ENCODE measurements at regions not wholly inside any gene's neighbourhood (a gene's known extent, or its start where the extent isn't known, plus 50 kb on each side); places are given as distances from the start of the nearest gene placed in this dataset.

DNA sequence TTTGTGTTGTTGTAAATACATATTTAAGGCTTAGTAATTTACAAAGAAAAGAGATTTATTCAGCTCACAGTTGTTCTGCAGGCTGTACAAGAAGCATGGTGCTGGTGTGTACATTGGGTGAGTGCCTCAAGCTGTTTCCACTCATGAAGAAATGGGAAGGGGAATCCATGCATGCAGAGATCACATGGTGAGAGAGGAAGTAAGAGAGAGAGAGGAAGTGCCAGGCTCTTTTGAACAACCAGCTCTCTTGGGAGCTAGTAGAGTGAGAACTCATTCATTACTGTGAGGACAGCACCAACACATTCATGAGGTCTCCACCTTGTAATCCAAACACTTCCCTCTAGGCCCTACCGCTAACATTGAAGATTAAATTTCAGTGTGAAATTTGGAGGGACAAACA lies 909.2 kb downstream of the NSUN3 start:
- TF ChIP-seq FOXA1 (IDR thresholded peaks at IDR 0.05) (no peak), FOXM1 (IDR thresholded peaks at IDR 0.05; ENCODE audit: borderline replicate concordance) (no peak), SUZ12 (IDR thresholded peaks at IDR 0.05) (no peak), ZNF384 (IDR thresholded peaks at IDR 0.05) (no peak), CTBP1 (IDR thresholded peaks at IDR 0.05; ENCODE audit: borderline replicate concordance) (no peak), ELF4 (IDR thresholded peaks at IDR 0.05) (no peak), ARNT (IDR thresholded peaks at IDR 0.05) (no peak), BHLHE40 (IDR thresholded peaks at IDR 0.05; ENCODE audit: borderline replicate concordance) (no peak), TARDBP (IDR thresholded peaks at IDR 0.05) (no peak), SP1 (IDR thresholded peaks at IDR 0.05) (no peak), FOXK2 (IDR thresholded peaks at IDR 0.05) (no peak)
- TF ChIP-seq, protein P1, sequence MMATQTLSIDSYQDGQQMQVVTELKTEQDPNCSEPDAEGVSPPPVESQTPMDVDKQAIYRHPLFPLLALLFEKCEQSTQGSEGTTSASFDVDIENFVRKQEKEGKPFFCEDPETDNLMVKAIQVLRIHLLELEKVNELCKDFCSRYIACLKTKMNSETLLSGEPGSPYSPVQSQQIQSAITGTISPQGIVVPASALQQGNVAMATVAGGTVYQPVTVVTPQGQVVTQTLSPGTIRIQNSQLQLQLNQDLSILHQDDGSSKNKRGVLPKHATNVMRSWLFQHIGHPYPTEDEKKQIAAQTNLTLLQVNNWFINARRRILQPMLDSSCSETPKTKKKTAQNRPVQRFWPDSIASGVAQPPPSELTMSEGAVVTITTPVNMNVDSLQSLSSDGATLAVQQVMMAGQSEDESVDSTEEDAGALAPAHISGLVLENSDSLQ (IDR thresholded peaks at IDR 0.05), result no peak
